ENCODE measurements at regions not wholly inside any gene's neighbourhood (a gene's known extent, or its start where the extent isn't known, plus 50 kb on each side); places are given as distances from the start of the nearest gene placed in this dataset.

DNA sequence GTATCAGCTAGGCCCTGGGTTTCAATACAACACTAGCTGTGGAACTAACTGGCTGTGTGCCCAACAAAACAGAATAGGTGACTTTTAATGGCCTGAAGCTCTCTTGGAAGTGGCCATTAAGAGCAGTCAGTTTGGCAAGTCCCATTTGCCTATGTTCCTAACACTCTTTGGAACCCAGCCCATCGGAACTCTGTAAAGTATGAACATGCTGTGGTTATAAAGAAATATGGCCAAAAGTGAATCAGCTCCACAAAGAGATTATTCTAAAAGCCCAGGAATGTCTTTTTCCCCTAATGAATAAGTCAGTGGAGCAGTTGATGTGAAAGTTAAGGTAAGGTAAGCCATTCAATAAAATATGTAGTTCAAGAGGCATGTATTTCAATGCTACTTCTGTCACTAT is 223.7 kb upstream of the ADAMTS5 start:
- no peak for DNase-seq

DNA sequence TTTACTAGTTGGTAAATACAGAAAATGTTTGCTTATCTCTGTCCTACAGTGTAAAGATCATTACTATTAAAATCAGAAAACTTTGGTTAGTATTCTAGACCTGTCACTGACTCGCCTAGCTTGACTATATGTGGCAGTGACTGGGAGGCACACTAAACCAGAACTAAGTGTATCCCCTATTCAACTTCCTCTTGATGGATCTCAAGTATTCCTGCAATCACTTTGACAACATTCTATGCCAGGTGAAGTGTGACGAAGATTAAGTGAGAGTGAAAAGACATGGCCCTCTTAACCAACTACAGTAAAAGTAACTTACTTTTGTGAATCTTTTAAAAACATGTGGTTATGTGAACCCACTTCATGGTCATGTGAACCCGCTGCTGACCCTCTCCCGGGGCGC is 223.0 kb upstream of the ADAMTS5 start:
- DNase-seq, result no peak

DNA sequence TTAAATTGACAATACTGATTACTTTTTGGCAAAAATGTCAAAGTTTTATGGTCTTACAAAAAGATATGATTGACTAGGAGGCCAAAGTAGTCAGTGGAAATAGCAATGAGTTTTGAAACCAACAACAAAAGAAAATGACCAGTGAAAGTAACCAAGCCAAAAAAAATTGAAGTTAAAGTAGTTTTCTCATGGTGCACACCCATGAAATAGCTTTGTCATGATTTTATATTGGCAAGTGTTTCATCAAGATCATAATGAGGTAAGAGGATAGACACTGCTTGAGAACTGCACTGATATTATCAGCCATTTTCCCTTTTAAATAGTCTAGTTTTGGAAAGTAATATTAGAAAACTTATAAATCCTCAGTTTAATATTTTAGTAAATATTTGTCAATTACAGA is 206.2 kb upstream of the ADAMTS5 start:
- DNase-seq, result no peak

DNA sequence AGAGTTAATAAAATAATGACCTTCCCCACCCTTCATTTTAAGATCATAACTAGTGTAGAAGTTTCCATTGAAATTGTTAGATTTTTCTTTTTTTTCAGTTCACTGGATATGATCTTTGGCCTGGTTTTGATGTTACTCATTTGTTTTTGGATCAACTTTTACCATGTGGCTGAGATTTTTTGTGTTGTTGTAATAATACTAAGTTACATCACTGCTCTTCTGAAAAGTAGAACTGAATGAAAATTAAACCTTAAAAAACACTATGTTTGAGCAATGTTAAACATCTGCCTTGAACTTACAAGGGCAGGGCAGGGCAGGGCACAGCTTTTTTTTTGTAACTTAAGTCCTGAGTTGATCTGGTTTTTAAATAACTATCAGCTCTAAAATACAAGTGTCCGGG is 204.8 kb upstream of the ADAMTS5 start:
- no peak for DNase-seq

DNA sequence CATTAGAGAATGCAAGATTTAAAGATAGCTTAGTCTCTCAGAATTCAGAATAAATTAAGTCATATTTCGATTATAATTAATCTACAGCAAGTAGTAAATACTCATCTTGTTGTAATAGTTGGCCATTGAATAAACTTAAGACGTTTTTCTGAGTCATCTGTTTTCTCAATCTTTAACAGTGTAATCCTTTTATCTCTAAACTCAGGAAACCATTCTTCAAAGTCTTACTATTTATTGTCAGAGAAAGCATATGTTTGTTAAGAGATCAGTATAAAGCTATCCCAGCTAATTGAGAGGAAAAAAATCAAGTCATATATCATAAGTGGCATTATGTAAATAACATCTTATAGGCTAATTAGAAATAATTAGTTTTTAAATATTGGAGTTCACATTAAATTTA is 201.2 kb upstream of the ADAMTS5 start:
- no peak for DNase-seq

DNA sequence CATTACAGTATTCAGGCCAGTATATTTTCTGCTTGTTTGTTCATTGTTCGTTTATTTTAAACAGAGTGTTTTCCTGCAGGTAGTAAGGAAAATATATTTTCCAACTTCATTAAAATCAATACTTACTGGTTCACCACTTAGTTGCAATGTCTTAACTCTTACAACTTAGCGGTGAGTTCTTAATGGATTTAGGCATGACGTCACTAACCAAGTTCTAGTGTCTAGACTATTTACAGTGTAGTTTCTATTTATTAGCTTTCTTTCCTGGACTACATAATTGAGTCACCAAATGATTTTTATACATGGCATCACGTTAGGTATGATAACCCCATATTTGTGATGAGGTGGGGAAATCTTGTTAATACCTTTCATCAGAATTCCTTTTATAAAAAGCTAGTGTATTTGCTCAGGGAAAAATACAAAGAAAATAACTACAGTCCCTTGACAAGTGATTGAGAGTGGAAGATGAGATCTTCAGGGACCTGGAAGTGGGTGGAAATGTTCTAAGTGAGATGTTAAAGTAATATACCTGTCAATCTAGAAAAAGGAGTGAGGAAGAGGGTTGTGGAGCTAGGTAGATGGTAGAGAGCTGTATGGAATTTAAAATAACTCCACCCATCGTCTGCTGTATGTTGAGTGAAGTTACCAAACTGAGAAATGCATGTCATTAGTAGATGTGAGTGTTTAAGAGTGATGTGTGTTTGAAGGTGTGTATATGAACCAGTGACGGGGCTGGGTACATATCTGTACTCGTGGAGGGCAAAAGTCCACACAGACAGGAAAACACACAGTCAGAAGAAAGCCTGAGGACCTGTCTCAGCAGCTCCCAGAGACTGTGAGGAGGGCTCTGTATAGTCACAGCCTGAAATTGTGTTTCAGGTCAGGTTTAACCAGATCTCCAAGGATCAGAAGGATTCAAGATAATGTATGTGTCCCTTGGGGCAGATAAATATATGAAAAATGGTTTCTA is 197.6 kb upstream of the ADAMTS5 start:
- no peak for DNase-seq

DNA sequence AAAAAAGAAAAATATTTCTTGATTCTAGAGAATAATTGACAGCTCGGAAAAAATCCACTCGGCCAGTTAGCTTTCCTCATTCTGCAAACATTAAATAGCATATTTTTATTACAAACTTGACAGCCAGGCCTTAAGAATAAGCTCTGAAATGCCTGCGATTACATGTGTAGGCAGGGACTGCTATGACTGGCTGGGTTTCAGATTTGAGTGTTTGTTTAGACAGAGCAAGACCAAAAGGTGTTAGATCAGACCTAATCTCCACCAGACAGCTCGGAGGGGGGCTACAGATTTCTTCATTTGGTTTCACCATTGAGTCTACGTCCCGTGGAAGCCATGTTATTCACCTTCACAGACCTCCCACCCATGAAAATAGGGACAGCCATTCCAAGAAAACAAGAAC is 192.1 kb upstream of the ADAMTS5 start:
- no peak for DNase-seq

DNA sequence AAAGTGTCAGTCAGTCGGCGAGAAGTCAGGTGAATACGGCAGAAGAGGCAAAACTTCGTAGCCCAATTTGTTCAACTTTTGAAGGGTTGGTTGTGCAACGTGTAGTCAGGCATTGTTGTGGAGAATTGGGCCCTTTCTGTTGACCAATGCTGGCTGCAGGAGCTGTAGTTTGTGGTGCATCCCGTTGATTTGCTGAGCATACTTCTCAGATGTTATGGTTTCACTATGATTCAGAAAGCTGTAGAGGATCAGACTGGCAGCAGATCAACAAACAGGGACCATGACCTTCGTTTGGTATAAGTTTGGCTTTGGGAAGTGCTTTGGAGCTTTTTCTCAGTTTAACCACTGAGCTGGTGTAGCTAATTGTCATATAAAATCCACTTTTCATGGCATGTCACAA is 190.2 kb upstream of the ADAMTS5 start:
- DNase-seq, result no peak

DNA sequence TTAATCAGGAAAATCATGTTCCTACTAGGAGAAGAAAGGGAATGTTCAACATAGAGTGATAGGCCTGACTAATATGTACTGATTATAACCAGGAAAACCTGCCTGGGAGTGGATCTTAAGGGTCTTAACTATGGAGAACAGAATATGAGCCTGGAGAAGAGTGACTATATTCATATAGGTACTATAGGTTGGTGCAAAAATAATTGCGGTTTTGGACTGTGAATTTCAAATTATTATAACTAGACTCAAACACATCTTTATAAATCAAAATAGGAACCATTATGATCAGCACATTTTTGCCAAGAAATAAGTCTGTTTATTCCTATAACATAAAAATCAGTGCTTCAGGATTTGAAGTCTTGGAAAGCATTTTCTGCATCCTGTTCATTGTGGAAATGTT is 189.8 kb upstream of the ADAMTS5 start:
- DNase-seq, result no peak

DNA sequence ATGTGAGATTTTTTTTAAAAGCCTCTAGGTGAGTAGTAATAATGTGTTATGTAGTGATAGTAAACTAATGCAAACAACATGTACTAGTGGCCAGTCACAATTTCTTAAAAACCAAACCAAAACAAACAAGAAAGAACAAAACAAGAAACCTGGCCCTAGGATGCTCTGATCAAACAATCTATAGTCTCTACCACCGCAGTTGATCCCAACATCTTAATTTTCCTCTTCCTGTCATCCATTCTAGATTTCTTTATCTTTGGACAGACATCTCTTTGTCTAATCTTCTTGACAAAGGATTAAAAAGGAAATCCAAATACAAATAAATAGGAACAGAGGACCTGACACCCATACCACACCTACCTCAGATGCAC is 188.2 kb upstream of the ADAMTS5 start:
- DNase-seq, result no peak

DNA sequence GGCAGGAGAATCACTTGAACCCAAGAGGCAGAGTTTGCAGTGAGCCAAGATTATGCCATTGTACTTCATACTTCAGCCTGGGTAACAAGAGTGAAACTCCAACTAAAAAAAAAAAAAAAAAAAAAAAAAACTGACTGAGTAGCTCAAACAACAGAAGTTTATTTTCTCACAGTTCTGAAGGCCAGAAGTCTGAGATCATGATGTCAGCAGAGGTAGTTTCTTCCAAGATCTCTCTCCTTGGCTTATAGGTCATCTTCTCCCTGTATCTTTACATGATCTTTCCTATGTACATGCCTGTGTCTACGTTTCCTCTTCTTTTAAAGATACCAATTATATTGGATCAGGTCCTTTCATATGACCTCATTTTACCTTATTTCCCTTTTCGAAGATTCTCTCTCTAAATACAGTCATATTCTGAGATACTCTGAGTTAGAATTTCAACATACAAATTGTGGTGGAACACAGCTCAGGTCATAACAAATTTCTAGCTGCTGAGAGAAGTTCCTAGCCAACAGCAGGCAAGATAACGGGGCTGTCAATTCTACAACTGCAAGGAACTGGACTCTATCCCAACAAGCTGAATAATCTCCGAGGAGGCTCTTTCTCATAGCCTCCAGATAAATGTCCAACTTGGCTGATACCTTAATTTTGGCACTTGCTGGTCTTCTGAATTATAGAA is 187.7 kb upstream of the ADAMTS5 start:
- DNase-seq, result no peak

DNA sequence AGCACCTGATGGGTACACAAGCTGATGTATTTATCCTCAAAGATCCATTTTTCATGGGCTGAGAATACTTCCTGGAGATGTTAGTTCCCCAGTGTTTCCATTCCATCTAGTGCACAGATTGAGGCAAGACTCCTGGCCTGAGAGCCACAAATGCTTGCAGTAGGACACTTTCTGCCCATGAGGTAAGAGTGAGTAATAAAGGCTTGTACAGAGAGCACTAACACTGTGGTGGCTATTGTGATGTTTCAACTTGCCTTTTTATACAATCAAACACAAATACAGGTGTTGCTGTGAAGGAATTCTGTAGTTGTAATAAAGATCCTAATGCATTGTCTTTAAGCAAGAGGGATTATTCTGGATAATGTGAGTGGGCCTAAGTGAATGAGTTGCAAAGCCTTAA is 186.1 kb upstream of the ADAMTS5 start:
- no peak for DNase-seq

DNA sequence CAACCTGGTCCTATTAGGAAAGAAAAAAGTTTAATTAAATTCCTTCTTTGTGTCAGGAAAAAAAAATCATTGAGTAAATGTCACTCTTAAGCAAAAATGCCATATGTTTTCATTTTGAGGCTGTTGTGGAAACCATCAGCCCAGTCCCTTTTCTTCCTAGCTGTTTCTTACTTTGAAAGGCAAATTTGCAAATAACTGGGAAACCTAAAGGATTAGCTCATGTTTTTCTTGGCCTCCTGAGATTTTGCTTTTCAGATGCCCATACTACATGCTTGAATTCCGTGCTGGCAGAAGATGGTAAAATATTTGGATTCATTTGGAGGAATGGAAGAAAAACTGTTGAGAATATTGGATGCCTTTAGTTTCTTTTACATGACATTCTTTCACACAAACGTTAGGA is 182.1 kb upstream of the ADAMTS5 start:
- no peak for DNase-seq

DNA sequence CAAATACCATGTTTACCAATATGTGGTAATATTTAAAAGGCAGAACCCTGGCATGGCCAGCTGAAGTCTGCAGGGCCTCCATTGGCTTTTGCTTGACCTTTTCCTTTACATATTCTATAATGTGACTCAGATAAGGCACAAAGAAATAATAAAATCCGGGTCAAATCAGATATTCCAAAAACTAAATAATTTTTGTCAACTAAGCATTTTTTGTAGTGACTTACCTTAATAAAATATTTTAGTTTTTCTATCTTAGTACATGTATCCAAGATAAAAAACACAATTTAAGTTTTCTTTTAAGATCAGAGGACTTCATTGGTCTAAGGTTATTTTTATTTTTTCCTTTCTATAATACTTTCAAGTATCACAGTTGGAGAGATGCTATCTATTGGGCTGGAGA is 179.4 kb upstream of the ADAMTS5 start:
- DNase-seq, result no peak

DNA sequence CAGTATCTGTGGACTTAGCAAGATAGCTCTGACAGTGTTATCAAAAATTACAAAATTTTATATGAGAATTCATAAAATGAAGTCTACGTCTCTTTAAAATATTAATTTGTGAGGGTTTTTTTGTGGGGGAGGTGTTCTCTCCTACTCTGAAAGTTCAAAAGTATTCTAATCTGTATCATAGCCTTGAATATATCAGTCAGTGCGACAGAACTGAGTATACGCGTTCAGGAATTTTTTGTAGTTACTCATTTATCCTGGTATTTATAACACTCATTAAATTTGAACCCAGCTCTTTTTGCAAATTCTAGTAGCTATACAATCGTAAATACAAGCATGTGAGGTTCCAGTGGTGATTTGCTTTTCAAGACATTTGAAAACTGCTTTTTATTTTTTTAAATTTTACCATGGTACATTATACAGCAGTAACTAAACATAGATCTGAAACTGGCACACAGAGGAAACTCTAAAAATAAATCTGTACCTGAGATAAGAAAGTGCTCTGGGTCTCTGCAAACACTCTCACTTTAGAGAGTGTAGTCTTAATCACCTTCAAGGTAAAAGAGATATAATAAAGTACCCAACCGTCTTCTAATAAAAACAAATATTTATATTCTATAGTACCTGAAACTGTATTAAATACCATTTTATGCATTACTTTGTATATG is 178.4 kb upstream of the ADAMTS5 start:
- DNase-seq, result no peak

DNA sequence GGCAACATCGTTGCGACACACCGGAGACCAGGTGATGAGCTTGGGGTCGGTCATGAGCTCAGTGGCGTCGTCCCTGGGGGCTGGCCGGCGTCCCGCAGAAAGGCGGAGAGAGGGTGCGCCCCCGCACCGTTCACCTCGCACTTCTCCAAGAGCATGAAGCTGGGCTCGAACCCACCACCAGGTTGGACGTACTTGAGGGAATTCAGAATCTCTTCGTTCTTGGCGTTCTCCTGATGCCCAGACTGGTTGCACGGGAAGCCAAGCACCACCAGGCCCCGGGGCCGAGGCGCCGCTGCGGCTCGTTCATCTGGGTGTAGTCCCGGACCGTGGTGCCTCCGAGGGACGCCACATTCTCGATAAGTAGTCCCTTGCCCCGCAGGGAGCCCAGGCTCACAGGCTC is 176.6 kb upstream of the ADAMTS5 start:
- DNase-seq, result no peak

DNA sequence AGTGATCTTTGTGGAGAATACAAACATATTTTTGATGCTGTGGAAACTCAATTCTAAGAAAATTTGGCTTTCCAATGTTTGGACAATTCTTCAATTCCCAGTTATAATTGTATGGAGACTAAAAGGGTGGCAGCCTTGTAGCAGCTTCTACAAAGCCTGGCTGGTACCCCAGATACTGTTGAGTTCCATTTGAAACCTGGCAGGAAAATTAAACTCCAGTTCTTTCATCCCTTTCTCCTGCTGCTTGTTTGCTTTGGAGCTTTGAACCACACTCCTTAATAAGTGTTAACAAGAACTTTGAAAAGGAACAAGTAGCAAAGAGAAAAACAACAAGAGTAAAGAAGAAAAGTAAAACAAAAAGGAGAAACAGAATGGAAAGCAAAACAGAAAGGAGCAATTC is 172.6 kb upstream of the ADAMTS5 start:
- DNase-seq, result no peak

DNA sequence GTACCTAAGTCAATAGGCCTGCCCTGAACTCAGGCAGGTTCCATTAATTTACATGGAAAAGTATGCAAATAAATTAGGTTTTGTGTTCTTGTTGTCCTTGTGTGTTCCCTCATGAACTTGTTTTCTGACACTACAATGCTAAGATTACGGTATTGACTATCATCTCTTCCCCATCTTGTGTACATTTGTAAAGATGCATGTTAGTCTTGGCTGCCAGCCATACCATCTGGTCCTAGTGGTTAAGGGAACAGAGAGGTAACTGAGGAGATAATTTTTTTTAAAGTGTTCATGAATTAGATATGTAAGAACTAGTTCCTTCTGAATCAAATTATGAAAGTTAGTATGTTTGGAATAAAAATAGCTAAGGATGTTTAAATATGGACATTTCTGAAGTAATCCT is 167.6 kb upstream of the ADAMTS5 start:
- DNase-seq, result no peak

DNA sequence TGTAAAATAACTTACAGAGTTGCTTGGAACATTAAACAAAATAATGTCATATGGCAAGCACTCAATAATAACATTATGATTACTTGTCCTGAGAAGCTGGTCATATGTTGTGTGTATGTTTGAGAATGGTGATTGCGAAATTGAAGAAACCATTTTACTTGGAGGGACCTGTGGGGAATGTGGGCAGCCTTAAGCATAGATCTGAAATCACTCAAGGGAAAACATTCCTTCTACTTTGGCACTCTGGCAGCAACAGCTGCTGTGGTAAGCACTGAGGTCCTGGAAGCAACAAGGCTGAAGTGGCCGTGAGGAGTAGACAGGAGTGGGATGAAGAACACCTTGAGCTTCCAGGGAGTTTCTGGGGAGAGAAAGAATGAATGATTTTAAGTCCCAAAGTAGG is 165.4 kb upstream of the ADAMTS5 start:
- DNase-seq, result no peak

DNA sequence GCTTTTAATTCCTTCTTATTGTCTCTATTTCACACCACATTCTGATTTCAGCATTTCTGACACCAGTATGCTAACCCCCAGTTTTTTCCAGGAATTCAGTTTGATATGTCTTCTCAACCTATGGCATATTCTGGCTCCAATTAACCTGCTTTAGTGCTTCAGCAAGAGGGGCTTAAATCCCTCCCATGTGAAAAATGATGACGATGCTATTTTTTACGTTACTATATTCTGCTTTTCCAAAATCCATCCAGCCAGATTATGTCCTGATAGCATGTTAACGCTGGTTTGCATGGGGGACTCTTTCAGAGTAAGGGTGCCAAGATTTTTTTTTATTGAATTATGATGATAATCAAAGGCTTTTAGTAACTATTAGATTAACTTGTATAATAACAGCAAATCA is 163.3 kb upstream of the ADAMTS5 start:
- no peak for DNase-seq

DNA sequence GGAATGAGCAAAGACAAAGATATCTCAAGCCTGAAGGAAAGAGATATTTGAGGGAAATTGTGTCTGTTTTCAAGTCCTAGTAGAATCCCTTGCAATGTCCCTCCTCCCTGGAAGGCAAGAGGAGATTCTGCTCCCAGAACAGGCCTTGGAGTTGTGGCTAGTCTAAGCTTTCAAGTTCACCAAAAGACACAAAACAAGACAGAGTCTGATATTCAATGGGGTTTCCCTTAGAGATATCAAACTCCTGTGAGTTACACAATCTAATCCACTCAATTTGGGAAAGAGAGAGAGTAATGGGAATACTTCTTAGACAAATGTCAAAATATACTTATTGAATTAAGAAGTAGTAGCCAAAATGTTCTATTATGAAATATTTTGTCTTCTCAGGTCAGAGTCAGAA is 162.8 kb upstream of the ADAMTS5 start:
- DNase-seq, result no peak

DNA sequence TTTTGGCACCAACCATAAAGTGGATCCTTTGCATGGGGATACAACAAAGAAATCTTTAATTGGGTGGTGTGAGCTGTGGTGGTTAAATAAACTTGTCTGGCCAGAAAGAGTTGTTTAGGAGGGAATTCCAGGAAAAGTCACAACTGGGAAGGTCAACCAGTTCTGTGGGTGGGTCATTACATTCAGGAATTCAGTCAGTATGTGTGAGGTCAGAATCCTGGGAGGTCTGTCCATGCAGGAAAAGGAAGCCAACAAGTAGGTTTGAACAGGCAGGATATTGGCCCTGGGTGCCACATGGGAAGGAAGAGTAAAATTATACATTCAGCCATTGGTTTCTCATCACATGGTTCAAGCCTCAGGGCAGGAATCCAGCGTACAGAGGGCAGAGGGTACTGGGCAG is 162.3 kb upstream of the ADAMTS5 start:
- DNase-seq, result peak; percentile 63

DNA sequence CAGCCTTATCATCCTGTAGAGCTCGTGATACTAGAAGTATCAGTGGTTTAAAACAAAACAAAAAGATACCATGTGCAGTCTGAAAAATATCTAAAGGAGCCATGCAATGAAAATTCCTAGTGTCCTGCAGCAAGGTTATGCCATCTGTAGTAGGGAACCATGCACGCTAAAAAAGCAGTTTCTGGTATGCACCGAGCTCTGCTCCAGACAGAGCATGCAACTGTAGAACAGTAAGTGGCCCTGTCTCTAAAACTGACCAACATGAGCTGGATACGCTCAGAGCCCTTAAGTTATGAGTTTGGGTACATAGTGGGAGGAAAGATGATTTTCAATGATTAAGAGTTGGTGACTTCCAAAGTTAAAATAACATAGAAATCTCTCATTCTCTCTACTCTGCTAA is 159.3 kb upstream of the ADAMTS5 start:
- DNase-seq, result no peak

DNA sequence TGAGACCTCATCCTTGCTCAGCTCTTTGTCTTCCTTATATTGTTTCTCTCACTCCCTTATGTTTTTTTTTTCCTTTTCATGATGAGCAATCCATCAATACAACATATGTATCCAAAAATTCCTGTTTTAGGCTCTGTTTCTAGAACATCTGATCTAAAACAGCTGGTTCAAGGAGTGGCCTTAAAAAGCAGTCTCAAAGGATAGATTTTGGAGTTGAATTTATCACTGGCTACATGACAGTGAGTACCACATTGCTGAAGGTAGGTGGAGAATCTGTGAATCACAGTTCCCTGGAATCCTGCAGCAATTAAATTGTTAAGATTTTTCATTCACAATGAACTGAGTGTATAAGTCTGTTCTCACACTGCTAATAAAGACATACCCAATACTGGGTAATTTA is 155.8 kb upstream of the ADAMTS5 start:
- DNase-seq, result no peak

Data from islet precursor cell (in vitro differentiated cells).